GM21526 (cell line): ENCODE measurements at regions not wholly inside any gene's neighbourhood (a gene's known extent, or its start where the extent isn't known, plus 50 kb on each side); places are given as distances from the start of the nearest gene placed in this dataset.
"Not testable (repeated sequence)": the region's sequence is repeated elsewhere in the genome, so short reads cannot be mapped to it uniquely, and the experiment has no call there.

Experiments used
- ATAC-seq: cut with Tn5 transposase; IDR thresholded peaks from one replicate; pipeline ENCODE4 v1.9.1; 2021; ENCODE audit warnings: moderate library complexity; ENCODE audit not compliant: unreplicated experiment, low FRiP score

DNA sequence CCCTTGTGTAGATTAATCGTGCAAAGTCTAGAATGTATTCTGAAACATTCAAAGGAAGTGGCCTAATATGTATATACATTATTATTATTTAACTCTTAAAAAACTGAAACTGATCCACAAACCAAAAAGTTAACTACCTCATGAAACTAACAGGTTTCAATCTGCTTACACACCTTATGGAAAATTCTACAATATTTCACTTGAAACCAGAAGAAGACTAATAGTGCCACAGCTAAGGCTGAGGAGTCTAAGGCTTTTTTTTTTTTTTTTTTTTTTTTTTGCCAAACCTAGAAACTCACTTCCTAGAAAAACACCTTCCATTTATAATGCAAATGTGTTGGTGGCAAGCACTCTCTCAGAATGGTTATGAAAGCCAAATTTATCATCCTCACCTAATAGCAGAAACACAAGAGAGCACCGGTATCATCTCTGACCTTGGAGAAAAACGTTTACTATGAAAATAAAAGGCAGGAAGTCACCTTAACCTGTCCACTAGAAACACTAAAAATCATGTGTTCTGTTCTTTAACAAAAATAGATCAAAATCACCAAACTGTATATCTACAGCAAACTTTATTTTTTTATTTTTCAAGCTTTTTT lies 586.1 kb downstream of the FRK start:
- ATAC-seq, result no peak

DNA sequence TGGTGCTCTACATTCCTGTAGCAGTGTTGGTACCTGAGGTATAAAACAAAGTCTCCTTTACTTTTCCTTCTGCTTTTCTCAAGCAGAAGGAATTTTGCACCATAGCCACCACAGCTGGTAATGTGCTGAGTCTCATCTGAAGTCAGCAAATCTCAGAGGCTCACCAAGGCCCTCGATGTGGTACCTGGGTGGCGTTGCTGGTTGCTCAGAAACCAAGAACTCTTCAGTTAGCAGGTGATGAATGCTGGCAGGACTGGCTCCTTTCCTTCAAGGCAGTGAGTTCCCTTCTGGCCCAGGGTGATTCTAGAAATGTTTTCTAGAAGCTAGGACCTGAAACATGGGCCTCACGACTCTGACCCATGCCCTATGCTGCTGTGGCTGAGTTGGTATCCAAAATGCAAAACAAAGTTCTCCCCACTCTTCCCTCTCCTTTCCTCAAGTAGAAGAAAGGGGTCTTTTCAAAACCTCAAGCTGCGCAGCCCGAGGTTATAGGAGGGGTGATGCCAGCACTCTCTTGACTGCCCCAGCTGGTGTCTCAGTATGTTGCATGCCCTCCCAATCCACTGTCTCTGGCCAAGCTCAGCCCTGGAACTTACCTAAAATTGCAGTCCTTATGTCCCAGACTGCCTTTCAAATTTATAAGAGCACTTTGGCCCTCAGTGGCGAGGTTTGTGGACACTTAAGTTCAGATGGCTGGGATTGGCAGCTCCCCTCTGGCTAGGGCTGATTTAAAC lies 592.3 kb downstream of the FRK start:
- ATAC-seq, result no peak

DNA sequence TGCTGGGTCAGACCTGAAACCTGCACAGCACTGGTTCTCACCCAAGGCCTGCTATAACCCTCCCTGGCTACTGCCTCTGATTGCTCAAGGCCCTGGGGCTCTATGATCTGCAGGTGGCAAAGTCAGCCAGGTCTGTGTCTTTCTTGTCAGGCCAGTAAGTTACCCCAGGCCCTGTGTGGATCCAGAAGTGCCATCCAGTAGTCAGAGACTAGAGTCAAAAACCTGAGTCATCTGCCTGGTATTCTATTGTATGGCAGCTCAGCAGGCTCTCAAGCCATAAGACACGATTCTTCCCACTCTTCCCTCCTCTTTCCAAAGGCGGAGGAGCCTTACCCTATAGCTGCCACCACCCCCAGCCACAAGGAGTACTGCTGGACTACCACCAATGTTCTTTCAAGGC lies 593.0 kb downstream of the FRK start:
- ATAC-seq, result no peak

DNA sequence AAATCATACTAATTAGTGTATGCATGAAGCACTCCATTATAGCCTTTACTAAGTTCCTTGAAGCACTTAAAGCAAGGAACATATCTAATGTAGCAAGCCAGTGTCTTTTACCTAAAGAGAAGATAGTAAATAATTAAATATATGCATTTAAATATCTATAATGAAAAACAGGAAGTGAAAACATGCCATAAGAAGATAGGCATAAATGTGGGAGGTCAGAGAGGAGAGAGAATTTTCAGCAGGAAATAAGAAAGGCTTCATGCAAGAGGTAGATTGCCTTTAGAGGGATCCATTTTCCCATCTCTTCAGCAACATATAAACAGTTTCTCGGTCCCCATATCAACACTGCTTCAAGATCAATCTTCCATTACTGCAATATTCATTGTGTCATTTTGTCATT lies 599.8 kb downstream of the FRK start:
- no peak for ATAC-seq

DNA sequence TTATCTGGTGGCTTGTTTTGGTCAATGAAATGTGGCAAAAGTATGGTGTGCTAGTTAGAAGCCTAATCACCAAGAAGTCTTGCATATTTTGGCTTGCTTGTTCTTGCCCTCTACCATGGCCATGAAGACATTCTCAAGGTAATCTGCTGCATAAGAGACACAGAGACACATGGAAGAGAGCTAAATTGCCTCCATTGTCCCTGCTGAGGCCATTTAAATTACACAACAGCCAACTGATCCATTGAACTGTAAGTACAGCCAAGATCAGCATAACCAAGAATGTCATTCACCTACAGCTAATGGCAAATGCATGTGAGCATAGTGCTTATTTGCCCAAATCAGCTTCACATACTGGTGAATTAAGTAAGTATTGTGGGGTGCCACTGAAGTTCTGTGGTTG lies 603.8 kb downstream of the FRK start:
- ATAC-seq, result no peak

DNA sequence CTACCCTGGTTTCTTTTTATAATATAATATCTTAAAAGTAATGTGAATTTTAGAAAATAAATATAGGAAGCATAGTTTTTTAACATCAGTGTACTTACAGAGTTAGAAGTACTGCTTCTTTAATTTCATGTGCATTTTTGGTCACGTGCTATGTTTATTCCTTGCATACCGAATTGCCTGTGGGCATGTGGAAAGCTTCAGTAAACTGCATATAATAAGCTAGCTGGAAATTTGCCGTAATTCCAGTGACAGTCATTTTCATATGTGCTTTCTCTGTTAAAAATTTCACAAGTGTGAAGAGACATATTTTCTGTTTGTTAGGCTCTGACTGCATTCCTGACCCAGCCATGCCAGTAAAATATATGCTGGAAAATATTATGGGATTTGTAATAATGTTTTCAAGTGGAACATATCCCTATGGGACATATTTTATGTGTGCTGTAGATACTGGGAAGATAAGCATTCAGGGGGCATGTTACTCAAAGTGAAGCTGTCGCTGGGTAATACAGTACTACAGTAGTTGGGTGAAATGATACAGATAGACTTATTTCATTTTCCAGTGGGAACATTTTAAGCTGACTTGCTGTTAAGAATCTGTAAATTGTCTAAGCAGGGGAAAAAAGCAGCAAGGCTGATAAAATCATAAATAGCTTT lies 616.7 kb downstream of the FRK start:
- ATAC-seq, result no peak

DNA sequence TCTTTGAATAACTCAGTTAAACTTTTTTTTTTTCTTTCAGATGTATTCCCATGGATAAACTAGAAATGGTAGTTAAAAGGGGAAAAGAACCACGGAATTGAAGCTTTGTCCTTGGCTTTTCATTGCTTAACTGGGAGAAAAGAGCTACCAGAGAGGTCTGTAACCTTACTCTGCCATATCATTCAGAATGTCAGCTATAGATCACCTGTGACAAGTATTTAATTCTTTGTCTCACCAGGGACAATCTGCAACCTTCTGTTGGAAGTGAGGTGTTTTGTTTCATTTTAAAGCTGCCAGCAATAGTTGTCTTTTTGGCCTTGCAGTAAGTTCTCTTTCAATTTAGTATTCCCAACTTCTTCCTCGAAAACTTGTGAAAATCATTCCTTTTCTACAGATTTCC lies 618.4 kb downstream of the FRK start:
- ATAC-seq, result no peak

DNA sequence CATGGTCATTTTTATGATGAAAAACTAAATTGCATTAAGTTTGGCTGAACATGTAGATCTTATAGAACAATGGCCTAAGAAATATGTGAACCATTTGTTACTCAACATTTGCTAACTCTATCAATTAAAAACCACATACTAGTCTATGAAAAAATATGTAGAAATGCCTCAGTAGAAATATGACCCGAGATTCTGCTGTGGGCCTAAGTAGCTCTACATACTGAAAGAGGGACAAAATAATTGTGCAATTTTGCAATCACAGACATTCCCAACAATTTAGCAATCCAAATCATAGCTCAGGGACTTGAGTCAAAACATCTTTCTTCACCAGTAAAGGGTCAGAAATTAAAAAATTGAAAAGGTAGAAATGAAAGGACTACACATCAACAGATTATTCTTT lies 619.0 kb downstream of the FRK start:
- no peak for ATAC-seq

DNA sequence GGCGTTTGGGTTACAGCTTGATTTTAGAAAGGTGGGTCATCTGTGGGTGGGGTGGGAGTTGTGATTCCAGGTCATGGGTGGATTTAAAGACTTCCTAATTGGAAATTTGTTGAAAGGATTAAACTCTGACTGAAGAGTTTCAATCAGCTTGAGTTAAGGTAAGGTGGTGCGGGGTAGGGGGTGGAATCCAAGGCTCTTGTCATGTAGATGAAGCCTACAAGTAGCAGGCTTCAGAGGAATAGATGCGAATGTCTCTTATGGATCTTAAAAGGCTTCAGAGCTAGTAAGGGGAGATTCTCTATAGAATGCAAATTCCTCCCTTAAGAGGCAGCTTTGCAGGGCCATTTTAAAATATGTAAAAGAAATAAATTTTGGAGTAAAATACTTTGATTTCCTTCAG lies 645.3 kb downstream of the FRK start:
- ATAC-seq, result no peak

DNA sequence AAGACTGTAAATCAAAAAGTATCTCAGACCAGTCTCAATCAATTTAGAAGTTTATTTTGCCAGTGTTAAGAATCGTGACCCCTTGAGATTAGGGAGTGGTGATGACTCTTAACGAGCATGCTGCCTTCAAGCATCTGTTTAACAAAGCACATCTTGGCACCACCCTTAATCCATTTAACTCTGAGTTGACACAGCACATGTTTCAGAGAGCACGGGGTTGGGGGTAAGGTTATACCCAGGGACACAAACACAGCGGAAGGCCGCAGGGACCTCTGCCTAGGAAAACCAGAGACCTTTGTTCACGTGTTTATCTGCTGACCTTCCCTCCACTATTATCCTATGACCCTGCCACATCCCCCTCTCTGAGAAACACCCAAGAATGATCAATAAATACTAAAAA lies 645.8 kb downstream of the FRK start:
- not testable (repeated sequence) for ATAC-seq

DNA sequence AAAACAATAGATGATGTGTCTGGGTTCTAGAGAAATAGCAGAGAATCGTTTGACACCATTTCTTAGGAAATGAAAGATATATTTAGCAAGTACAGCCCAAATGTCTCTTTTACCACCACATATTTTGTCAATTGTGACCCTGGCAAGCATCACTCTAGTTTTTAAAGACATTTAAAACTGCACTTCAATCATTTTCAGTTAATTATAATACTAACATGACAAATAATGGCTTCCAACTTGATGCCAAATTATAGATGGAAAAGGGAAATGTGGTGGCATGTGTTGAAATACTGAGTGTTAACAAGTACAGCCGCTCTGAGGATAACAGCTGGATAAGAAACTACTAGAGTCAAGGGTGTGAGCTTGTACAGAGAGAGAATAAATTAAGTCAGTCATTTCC lies 648.9 kb downstream of the FRK start:
- no peak for ATAC-seq

DNA sequence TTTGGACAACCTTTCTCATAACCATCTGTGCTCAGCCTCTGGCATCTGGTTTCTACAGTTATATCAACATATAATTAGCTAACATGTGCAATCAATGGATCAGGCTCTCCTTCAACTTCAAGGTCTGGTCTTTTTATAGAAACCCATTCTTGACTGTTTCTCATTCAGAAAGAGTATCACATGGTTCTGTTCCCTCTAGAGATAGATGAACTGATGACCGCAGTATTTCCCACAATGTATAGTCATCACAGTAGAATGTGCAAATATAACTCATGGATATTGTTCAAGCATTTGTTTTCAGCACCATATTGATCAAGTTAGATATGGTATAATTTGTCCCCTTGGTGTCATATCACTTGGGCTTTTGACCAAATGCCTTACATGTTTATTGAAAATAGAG lies 656.2 kb downstream of the FRK start:
- no peak for ATAC-seq

DNA sequence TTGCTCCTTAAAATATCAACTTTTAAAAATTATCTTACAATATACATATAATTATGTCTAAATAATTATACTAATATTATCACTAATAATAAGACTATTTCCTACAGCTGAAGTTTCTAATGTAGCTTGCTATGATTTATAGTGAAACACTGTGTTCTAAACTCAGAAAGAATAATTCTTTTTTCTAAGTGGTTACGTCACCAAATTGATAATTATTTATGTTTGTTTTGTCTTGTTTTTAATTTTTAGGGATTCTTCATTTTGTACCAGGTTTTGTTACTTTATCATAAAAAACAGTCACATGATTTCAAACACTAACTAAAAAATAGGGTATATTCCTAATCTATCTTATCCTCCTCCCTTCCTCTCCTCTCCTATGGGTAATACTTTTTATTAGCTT lies 662.1 kb downstream of the FRK start:
- no peak for ATAC-seq

DNA sequence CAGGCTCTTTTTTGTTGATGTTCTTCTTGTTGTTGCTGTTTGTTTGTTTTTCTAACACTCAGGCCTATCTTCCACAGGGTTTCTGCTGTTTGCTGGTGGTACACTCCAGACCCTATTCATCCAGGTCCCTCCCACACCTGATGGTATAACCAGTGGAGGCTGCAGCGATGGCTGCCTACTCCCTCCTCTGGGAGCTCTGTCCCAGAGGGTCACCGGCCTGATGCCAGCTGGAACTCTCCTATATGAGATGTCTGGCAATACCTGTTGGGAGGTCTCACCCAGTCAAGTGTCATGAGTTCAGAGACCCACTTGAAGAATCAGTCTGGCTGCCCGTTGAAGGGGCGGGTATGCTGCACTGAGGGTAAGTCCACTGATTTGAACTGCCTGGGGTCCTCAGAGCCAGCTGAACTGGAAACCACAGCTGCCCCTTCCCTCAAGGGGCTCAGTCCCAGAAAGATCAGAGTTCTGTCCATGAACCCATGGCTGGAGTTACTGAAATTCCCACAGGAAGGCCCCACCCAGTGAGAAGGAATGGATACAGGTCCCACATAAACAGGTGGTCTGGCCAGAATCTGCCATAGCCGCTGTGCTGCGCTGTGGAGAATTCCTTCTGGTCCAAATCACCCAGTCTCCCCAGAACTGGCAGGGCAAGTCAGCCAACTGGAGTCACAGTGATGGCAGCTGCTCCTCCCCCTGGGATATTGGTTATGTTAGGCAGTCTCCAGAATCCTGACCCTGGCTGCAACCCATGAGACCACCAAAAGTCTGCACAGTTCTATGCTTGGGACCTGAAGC lies 664.4 kb downstream of the FRK start:
- ATAC-seq, result no peak

DNA sequence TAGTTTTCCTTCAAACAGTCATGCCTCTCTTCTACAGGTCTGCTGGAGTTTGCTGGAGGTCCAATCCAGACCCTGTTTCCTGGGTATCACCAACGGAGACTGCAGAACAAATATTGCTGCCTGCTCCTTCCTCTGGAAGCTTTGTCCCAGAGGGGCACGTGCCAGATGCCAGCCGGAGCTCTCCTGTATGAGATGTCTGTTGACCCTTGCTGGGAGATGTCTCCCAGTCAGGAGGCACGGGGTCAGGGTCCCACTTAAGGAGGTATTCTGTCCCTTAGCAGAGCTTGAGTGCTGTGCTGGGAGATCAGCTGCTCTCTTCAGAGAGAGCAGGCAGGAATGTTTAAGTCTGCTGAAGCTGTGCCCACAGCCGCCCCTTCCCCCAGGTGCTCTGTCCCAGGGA lies 666.9 kb downstream of the FRK start:
- ATAC-seq, result no peak

DNA sequence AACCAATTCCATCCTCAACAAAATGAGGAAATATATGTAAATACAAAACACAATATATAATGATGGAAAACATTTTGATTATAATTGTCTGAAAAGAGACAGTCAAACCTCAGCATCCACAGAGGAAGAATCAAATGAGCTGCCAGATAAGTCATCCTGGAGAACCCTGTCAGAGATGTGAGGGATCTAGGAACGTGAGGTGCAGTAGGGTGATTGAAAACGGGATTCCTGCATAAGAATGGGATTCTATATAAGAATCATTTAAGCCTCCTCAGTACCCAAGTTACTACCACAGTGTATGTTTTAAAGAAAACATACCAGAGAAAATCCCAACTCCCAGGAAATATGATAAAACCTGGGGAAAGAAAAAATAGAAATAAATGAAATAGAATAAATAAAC lies 690.5 kb downstream of the FRK start:
- no peak for ATAC-seq

DNA sequence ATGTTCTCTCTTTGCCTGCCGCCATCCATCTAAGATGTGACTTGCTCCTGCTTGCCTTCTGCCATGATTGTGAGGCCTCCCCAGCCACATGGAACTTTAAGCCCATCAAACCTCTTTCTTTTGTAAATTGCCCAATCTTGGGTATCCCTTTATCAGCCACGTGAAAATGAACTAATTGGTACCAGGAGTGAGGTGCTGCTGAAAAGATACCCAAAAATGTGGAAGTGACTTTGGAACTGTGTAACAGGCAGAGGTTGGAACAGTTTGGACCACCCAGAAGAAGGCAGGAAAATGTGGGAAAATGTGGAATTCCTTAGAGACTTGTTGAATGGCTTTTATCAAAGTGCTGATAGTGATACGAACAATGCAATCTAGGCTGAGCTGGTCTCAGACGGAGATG lies 694.9 kb downstream of the FRK start:
- ATAC-seq, result no peak

DNA sequence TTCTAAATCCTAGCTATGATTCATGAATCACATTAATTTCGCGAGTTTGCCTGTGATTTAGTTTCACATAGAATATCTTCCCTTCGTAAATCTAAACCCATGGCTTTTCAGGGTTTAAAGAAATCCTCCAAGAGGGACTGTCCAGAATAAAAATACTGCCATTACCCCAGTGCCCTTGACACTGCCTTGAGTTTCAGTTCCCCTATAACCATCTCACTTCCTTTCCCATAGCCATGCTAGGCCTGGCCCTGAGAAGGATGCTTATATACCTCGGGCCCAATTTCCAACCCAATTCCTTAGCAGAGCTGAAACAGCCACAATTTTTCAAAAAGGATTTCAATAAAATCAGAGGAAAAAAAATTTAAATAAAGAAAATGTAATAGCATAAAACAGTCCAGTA lies 697.3 kb downstream of the FRK start:
- ATAC-seq, result peak; percentile 76

DNA sequence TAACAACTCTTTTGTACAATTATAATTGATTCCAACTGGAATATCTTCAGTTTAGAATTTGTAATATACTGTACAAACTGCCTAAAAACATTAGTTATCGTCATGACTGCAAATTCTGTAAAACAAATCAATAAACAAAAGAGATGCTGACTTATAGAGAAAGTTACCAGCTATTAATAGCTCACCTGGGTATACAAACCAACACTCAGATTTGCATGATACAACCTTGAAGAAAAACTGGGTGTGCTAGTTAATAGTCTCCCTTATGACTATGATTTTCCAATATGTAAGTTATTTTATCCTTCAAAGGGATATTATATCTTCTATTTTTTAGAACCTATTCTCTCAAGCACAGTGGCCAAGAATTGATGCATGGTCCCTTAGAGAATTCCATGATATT lies 698.5 kb downstream of the FRK start:
- ATAC-seq, result no peak

DNA sequence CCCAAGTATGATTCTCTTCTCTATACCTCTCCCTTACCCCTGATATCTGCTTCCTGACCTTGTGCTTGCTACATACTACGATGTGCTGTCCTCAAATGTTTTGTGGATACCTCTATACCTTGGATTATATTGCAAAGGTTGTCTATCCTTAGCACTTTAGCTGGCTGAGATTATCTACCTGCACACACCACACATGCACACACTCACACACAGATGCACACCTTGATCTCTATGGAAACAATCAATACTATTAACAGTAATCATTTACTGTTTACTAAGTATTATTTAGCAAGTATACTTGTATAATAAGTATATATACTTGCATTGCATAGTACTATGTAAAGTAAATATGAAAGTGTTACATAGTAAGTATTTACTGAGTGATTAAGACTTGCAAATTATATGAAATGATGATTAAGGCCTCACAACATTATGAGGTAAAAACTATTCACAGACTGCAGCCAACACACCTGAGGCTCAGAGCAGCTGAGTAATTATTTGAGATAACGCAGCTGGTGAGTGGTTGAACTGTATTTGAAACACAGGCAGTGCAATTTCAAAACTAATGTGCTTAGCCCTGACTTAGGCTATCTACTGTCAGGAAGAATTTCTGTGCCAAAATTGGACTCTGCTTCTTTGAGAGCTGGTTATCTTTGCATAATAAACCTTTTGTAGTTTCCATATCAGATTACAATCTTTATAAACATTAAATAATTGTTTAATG lies 699.9 kb downstream of the FRK start:
- no peak for ATAC-seq

DNA sequence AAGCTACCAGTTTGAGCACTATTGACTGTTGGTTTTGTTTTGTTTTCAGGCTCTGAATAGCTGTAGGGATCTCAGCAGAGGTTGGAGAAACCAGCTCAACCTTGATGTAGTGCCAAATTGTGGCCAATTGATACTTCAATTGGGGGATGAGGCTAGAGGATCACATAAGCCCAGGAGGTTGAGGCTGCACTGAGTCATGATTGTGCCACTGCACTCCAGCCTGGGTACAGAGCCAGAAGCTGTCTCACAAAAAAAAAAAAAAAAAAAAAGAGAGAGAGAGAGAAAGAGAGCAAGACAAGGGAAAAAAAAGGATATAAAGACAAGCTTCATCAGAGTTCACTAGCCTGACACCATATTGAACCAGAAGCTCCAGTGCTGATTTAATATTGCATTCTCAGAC lies 702.1 kb downstream of the FRK start:
- ATAC-seq, result no peak
